HTR-8/SVneo (cell line): ENCODE measurements at regions not wholly inside any gene's neighbourhood (a gene's known extent, or its start where the extent isn't known, plus 50 kb on each side); places are given as distances from the start of the nearest gene placed in this dataset.
"Not testable (repeated sequence)": the region's sequence is repeated elsewhere in the genome, so short reads cannot be mapped to it uniquely, and the experiment has no call there.

Experiments
- DNase-seq: peaks from one replicate; pipeline ENCODE4 v3.0.0; 2011; ENCODE audit warnings: low spot score, mixed read lengths; ENCODE audit not compliant: insufficient read length
- FAIRE-seq: peaks from 2 replicates; lab custom pipeline; 2011; peaks lifted over from hg19 to GRCh38; lab: Jason Lieb, UNC

DNA sequence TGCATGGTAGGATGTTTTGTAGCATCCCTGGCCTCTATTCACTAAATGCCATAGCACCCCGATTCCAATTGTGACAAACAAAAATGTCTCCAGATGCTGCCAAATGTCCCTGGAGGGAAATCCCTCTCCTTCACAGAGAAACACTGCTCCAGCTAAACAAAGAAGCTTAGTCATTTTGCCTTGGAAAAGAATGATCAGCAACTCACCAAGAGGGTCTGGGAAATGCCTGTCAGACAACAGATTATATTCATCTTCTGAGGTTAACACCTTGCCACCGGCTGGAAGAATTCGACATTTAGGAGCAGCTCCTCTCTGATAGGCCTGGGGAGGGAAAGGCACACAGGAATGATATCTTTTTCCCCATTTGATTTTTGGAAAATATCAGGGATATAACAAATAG lies 84.4 kb downstream of the NIBAN1 start:
- FAIRE-seq (no peak), DNase-seq (no peak)

DNA sequence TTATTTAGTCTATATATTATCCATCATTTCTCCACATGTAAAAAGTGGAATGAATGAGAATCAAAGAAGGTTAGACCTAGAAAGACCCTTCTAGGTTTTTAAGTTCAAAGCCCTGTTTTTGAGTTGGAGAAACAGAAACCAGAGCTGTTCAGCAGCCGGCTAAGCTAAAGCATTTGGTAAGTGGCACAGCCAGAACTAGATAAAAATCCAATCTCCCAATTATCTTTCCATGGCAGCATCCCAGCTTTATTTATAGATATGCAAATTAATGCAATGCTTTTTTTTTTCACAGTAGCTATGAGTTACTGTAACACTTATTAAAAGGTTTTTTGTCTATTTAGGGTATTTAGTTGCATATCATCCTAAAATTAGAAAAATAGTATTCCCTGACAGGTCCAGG lies 85.1 kb downstream of the NIBAN1 start:
- DNase-seq: no peak
- no peak for FAIRE-seq

DNA sequence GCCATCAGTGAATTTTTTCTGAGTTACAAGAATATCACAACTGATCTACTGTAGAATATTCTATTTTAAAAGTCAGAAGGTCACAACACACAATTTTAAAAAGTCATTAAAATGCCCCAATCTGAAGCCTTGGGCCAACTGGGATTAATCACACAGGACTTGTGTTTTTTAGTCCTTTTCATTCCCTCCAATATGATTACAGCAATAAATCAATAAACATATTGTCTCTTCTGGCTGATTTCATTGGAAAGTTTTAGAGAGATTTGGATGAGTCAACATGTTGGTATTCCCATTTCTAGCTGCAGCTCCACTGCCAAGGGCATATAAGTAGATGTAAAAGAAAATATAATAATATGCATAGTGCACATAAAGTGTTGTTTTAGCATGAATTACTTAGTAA lies 85.8 kb downstream of the NIBAN1 start:
- DNase-seq: peak; percentile 58
- no peak for FAIRE-seq

DNA sequence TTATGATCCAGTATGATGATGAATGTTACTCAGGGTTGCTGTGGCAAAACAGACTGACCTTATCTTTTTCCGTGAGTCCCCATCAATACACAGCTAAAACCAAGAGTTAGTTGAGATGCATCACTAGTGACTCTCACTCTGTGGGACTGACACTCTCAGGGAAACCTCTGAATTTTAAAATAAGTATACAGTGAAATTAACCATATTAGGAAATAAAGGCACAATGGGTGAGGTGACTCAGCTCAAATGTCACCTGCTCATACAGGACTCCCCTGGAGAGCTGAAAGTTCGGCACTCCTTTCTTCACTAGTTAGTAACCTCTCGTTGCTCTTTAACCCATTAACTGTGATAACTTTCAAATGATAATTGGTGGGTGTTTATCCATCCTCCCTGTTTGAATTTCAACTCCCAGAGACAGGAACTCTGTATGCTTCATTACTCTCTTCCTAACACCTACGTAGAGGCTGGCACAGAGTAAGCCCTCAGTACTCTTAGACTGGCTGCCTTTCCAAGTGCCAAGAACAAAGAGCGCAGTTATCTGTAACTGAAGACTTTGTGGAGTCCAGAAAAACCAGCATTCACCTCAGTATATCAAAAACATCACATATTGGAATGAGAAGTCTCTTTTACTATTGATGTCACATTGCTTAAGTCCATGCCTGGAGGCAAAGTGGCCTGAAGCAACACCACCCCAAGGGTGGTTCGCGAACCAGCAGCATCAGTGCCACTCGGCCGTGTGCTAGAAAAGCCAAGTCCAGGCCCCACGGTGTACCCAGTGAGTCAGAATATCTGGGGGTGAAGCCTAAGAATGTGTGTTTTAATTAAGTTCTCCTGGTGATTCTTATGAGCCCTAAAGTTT lies 91.1 kb downstream of the NIBAN1 start:
- no peak for DNase-seq
- FAIRE-seq: no peak

DNA sequence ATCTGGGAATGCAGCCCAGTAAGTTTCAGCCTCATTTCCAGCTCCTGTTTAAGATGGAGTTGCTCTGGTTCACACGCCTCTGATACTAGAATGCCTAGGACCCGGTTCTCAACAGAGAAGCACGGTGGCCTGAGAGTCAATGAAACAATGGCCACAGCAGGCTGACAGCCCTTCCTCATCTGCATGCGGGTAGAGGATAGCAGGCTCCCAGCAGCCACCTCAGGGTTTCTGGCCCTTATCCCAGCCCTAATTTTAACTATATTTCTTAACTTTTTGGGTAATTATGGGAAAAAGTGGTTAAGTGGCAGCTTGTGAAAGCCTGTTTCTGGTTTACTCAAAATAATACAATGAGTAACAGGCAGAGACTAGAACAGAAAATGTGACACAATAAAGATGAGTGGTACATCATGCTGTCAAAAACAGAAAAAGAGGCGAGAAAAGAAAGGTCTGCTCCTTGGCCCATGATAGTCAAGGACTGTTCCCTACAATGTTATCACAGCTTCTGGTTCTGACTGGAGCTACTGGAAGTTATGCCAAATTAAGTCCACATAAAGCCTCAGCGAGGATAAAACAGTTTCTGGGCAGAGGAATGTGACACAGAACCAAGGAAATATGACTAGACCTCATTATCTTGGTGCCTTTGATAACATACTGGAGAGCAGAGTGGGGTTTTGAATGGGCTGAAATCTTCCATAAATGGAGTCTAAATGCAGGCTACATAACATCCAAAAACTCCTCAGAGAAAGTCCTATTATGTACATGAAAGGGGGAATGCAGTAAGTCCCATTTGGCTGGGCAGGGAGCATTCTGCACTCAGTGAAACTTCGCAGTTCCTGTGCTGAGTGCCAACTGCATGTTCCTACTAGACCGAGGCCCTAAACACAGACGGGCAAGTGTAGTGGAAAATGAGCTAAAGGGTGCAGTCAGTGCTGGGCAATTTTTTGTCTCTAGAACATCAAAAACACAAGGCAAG lies 92.1 kb downstream of the NIBAN1 start:
- no peak for DNase-seq

DNA sequence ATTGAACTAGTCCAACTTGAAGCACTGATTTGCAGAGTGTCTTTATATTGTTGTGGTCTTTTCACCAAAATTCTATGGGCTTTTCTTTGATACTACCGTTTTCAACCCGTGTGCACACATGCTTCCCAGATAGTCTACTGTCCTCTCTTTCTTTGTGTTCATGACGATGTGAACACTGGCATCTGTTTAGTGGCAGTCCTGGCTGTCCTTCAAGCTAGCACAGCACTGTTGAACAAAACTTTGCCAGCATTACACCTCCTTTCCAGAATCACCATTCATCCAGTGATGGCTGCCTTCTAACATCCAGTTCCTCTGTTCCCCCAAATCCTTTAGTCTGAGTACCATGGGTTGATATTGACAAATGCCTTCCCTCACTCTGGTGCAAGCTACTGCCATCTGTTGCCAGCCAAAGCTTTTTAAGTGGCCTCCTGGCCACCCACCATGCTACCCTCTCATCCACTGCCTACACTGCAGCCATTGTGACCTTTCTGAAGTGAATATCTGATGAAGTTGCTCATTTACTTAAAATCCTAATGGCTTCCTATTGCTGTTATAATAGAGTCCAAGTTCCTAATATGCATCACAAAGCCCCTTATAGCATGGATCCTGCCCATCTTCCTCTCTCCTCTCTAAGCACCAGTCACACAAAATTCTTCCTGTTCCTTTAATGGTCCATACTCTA lies 94.3 kb downstream of the NIBAN1 start:
- no peak for FAIRE-seq
- DNase-seq: no peak

More for the DNA sequence above, 92.1 kb downstream of the NIBAN1 start:
- FAIRE-seq: no peak

DNA sequence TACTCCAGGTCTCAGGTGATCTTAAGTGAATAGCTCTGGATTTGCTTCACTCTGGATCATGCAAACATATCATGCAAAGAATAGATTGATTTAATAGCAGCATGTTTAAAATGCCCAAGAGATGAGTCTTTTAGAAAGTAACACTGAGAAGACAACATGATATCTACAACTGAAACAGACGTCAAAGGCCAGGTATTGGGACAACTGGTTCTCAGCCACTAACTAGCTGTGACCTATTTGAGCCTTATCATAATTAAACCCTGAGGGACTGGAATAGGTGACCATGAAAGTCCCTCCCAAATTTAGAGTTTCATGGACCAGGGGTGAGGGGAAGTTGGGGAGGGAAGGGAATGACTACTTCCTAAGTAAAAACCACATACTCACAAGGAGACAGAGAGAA lies 95.7 kb downstream of the NIBAN1 start:
- DNase-seq: no peak
- FAIRE-seq: no peak

DNA sequence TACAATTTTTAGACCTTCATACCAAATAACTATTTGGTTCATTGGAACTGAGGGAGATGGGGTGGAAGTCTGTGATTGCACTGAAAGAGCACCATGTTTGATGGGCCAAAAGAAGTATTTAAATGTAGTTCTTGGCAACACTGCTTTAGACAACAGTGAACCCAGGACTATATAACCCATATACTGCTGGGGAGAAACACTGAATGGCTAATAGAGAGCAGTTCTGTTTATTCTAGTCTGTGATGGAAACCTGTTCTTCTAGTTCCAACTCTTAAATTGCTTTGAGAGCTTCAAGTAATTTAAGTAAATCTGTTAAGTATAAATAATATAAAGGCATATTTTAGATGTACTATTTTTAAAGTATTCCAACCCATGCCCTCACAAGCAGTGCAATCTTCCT lies 96.3 kb downstream of the NIBAN1 start:
- FAIRE-seq (no peak), DNase-seq (no peak)

DNA sequence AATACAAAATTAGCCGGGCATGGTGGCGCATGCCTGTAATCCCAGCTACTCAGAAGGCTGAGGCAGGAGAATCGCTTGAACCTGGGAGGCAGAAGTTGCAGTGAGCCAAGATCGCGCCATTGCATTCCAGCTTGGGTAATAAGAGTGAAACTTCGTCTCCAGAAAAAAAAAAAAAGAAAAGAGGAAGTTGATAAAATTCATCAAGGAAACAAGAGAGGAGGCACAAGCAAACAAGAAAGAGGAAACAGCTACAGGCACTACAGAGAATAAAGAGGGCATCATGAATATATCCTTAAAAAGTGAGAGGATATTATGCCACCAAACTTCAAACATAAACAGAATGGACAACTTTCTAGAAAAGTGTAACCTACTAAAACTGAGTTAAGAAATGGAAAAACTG lies 98.3 kb downstream of the NIBAN1 start:
- DNase-seq, FAIRE-seq: not testable (repeated sequence)

DNA sequence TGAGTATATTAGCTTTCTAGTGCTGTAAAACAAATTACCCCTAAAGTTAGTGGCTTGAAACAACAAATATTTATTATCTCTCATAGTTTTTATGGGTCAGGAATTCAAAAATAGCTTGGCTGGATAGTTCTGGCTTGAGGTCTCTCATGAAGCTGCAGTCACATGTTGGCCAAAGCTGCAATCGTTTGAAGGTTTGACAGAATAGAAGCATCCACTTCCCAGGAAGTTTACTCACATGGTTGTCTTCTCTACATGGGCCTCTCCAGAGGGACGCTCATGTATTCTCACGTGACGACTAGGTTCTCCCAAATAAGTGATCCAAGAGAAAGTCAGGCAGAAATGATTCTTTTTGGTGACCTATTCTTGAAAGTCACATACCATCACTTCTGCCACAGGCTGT lies 99.1 kb downstream of the NIBAN1 start:
- FAIRE-seq (no peak), DNase-seq (no peak)

DNA sequence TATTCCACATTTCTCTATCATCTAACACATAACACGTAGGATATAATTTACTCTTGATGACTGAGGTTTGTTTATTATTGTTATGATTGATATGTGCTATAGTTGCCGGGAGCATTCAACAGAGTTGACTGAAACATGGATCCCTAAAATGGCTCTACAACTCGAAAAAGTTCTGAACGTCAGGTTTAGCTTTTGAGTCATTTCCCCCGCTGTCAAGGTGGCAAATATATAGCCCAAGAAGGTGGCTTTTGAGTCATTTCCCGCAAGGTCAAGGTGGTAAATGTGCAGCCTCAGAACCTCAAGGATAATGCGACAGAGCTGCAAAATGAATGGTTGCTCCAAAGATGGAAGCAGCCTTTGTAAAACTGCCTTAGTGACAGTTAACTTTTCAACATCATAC lies 104.0 kb downstream of the NIBAN1 start:
- no peak for DNase-seq
- no peak for FAIRE-seq

DNA sequence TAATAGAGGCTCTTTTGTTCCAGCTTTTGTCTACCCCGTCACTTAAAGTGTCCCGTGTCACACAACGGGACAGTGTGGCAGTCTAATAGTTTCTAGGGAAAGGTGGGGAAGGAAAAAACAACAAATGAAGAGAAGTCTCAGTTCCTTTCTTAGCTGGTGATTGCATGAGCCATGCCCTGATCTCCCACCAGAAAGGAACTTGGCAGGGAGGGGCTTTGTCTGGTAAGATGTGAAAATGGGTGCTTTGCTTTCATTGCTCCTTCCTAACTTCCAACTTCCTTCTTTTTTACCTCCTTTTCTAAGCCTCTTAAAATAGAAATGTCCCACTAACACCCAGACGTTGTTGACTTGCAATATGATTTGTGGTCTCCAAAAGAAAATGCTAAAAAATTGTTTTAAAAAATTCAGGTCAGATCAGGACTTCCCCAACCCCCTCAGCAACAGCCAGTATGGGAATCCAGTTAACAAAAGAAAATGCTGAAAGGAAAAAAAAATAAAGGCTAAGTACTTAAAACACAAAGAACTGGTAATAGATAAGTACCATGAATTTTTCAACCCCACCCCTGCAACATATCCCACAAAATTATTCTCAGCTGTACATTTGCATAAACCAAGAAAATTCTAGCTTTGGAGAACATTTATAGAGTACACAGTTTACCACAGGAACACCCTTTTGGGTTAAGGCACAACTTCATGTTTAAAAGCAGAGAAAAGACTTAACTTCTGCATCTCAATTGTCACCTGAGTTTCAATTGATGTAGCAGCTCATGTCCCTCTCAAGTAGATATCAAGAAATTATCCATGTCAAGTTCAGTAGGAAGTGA lies 106.2 kb downstream of the NIBAN1 start:
- DNase-seq (no peak), FAIRE-seq (no peak)

DNA sequence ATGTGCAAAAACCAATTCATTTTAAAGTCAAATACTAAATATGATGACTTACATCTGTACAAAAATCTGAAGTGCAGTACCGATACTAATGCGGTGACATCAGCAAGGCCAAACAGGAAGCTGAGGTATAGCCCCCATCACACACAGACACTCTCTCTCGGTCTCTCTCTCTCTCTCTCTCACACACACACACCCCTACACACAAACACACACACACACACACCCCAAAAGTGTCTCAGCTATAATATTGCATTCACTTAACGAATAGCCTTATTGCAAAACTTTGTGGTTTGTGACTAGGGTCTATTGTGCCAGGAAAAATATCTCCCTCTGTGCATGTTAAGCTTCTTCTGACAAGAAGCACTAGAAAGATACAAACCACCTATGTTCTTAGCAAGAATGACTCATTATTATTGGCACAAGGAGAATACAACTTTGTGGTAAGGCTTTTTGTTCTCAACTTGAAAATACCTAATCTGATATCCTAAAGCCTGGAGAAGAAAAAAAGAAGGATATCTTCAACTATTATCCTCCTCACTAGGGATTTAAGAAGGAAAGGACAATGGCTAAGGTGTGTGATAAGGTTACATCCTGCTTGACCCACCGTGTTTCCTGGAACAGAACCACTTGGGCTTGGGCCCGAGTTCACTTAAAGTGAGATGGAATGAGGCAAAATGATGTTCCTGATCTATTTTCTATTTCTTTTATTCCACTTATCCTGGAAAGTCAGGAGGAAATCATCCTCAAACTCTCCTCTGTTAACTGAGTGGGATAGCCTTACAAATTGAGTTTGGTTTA lies 107.1 kb downstream of the NIBAN1 start:
- DNase-seq (peak; percentile 51), FAIRE-seq (no peak)

DNA sequence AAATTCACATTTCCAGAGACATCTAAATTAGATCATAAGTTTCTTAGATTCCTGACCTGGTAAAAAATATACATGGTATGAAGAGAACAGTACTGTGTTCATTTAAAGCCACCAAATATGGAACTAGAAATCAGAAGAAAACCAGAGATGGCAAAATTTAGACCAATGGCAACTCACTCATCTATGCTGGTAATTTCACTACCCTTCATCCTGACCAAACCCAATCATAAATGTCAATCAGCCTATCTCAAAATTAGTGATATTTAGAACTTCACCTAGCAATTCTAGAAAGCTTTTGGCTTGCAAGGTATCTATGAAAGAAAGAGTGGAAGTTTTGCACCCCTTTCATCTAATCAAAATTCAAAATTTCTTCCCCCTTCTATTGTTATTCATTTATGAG lies 107.7 kb downstream of the NIBAN1 start:
- no peak for FAIRE-seq
- DNase-seq: no peak

DNA sequence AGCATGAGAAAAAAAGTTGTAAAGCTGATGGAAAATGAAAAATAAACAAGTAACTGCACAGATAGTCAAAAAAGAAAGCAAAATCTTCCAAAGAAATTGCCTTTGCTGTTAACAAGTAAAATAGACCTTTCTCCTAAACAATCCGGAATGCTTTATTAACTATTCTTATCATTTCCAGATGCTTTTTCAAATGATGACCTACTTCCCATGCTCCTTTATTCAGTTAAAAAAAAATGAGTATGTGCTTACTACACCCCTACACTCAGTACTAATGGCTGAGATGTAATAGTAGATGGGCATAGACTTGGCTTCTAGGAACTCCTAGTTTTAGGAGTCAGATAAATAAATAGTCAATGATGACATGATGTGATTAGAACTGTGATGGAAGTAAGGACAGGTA lies 108.5 kb downstream of the NIBAN1 start:
- FAIRE-seq (no peak), DNase-seq (no peak)

DNA sequence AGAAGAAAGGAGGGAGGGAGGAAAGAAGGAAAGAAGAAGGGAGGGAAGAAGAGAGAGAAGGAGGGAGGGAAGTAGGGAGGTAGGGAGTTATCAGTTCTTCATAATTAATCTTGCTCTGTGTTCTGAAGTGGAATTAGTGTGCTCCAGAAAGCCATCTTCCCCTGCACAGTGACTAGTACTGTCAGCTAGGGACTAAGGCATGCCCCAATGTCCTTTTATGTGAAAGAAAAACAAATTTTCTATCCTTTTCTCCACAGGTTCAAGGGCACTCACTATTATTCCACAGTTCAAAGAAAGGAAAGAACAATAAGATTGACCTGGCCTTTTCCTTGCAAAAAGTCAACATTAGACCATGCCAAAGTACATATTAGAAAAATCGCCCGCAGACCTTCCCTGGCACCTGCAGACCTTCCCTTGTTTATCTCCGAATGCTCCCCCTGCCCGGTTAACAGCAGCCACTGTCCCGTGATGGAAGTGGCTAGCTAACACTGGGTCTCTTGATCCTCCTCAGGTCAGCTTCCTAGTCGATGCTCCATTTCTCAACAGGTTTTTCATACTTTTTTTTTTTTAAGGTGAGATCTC lies 107.2 kb upstream of the EDEM3 start:
- no peak for DNase-seq
- FAIRE-seq: no peak

DNA sequence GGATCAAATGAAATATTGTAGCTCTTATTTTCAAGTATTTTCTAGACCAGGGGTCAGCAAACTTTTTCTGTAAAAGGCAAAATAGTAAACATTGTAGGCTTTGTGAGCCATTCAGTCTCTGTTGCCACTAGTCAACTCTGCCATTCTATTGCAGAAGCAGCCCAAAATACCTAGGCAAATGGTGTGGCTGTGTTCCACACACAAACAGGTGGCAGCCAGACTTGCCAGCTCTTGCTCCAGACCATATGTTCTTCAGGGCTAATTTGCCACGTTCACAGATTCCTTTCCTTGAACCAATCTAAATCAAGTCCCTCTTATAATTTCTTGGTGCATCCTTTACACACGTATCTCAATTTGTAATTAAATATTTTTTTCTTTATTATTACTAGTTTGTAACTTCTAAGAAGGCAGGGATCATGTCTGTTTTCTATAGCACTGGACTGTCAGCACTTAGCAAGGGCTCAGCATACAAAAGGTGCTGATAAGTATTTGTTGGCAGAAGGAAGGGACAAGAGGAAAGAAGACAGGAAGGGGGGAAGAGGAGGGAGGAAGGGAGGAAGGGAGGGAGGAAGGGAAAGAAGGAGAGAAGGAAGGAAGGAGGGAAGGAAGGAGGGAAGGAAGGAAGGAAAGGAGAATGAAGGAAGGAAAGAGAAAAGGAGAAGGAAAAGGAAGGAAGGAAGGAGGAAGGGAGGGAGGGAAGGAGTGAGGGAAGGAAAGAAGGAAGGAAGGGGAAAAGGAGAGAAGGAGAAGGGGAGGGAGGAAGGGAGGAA lies 106.5 kb upstream of the EDEM3 start:
- no peak for FAIRE-seq
- no peak for DNase-seq

DNA sequence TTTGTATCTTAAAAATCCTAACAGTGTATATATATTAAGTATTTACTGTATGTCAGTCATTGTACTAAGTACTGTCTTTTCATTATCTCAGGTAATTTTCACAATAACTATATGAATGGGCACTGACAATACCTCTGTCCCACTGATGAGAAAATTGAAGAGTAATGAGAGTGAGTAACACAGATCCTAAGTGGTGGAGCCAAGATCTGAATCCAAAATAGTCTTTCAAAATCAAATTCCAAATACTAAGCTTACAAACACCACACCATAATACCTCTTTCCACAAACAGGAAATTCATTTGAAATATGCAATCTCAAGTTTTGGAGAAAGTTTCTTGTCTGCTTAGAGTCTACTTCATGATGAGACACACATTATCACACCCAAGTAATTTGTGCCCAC lies 105.9 kb upstream of the EDEM3 start:
- DNase-seq (no peak), FAIRE-seq (no peak)
